IPS DF 6.9 (cell line): ENCODE measurements at regions not wholly inside any gene's neighbourhood (a gene's known extent, or its start where the extent isn't known, plus 50 kb on each side); places are given as distances from the start of the nearest gene placed in this dataset.

Source experiments
- DNase-seq: peaks from one replicate; pipeline ENCODE4 v3.0.0-alpha.2; 2013; ENCODE audit warnings: low read depth, low spot score
- H3K27ac ChIP-seq: one replicate; pipeline ENCODE4 v1.5.1; 2013; ENCODE audit warnings: low read length, control low read depth
- H3K27me3 ChIP-seq: 2 replicates; pipeline ENCODE4 v1.6.1; 2013; ENCODE audit warnings: mild to moderate bottlenecking, low read length; ENCODE audit not compliant: control insufficient read depth, insufficient read depth
- H3K36me3 ChIP-seq: 2 replicates; pipeline ENCODE4 v1.6.1; 2013; ENCODE audit warnings: low read length; ENCODE audit not compliant: control insufficient read depth, insufficient read depth
- H3K4me1 ChIP-seq: 2 replicates; pipeline ENCODE4 v1.6.1; 2013; ENCODE audit warnings: low read length; ENCODE audit not compliant: control insufficient read depth, insufficient read depth
- H3K4me3 ChIP-seq: 2 replicates; pipeline ENCODE4 v1.5.1; 2013; ENCODE audit warnings: mild to moderate bottlenecking, low read length
- H3K9me3 ChIP-seq: 2 replicates; pipeline ENCODE4 v1.6.1; 2013; ENCODE audit warnings: low read length, inconsistent platforms; ENCODE audit not compliant: control insufficient read depth, insufficient read depth
- WGBS: extraction: QIAGEN DNeasy Blood & Tissue Kit; methylation state at CpG from one replicate; pipeline ENCODE4 v1.1.7; 2013; ENCODE audit warnings: mixed read lengths, missing lambda C conversion rate; ENCODE audit not compliant: insufficient read length, insufficient coverage; 5-methylcytosine and 5-hydroxymethylcytosine counted together

DNA sequence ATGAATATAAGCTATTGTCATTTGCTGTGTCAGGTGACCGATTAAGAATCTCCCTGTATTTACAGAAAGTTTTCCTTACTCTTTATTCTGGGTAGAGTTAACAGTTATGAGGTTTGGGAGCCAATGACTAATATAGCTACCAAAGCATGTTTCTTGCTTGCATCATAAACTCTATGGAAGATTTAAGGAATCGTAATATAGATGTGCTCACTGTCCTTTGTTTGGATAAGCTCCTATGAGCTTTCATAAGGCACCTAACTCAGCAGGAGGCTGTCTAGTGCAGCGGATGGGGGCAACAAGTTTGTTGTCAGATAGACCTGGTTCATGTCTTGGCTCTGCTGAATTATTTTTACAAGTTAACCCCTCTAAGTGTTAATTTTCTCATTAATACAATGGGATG lies 75.0 kb upstream of the PAQR3 start:
- Histone ChIP-seq H3K4me3 (no peak overlapping the region), H3K9me3 (no peaks in the 10 kb centered on the region), H3K27me3 (no peaks in the 10 kb centered on the region), H3K4me1 (no peaks in the 10 kb centered on the region), H3K27ac (no peak overlapping the region), H3K36me3 (no peaks in the 10 kb centered on the region)
- no CpG with 5 or more reads among the region's 3 CpGs for WGBS
- no peak for DNase-seq

- H3K9me3 ChIP-seq, result no peaks in the 10 kb centered on the region
- no peak overlapping the region for H3K4me3 ChIP-seq
- no peaks in the 10 kb centered on the region for H3K4me1 ChIP-seq
- no peaks in the 10 kb centered on the region for H3K36me3 ChIP-seq
- no peak overlapping the region for H3K27ac ChIP-seq
- H3K27me3 ChIP-seq, result no peaks in the 10 kb centered on the region
- DNase-seq, result no peak
- WGBS, result no CpG with 5 or more reads among the region's 3 CpGs
Observed at GRCh38 chr4:79013756-79014155, 74.5 kb upstream of the PAQR3 start.

- Histone ChIP-seq H3K9me3 (no peaks in the 10 kb centered on the region), H3K27ac (no peak overlapping the region), H3K4me1 (no peaks in the 10 kb centered on the region), H3K4me3 (no peak overlapping the region), H3K27me3 (no peaks in the 10 kb centered on the region), H3K36me3 (no peaks in the 10 kb centered on the region)
- no peak for DNase-seq
- no CpG with 5 or more reads among the region's 4 CpGs for WGBS
Observed at GRCh38 chr4:78990938-78991810, 51.9 kb upstream of the PAQR3 start.

DNA sequence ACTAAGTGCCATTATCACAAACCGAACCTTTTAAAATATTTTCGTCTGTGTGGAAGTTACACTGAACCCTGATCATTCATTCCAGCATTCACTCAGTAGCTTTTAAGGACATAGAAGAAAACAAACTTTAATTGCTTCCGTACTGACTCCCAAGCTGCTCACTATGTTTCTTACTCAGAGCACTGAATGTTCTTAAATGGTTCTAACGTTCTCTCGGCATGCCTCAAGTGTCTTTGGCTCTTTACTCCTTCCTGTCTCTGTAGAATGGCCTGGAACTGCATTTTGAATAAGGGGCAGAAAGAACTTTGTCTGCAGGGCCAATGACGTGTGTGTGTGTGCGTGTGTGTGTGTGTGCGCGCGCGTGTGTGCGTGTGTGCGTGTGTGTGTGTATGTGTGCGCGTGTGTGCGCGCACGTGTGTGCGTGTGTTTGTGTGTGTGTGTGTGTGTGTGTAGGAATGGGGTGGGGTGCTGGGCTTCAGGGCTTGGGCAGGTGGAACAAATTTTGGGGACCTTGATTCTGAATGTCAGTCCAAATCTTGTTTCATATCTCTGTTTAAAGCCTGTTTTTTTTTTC lies 50.5 kb upstream of the PAQR3 start:
- no peak for DNase-seq
- Histone ChIP-seq H3K4me3 (no peak overlapping the region), H3K36me3 (no peaks in the 10 kb centered on the region), H3K27me3 (no peaks in the 10 kb centered on the region), H3K9me3 (no peaks in the 10 kb centered on the region), H3K27ac (no peak overlapping the region), H3K4me1 (no peaks in the 10 kb centered on the region)
- WGBS, result no CpG with 5 or more reads among the region's 19 CpGs
